GM12891 (cell line): ENCODE measurements at regions not wholly inside any gene's neighbourhood (a gene's known extent, or its start where the extent isn't known, plus 50 kb on each side); places are given as distances from the start of the nearest gene placed in this dataset.
A peak's percentile ranks its signal among the peaks of the same experiment; 100 is the strongest.
"Not testable (repeated sequence)": the region's sequence is repeated elsewhere in the genome, so short reads cannot be mapped to it uniquely, and the experiment has no call there.

Source experiments
- DNase-seq: peaks from one replicate; pipeline ENCODE4 v3.0.0; 2011; ENCODE audit warnings: low spot score; ENCODE audit not compliant: insufficient read length
- FAIRE-seq: peaks from 2 replicates; lab custom pipeline; 2011; peaks lifted over from hg19 to GRCh38; lab: Jason Lieb, UNC
- POLR2AphosphoS5 ChIP-seq: IDR thresholded peaks from 2 replicates; pipeline ENCODE4 v1.6.1; 2011; ENCODE audit warnings: low read depth, low read length, control low read depth
- SPI1 ChIP-seq: IDR thresholded peaks from 2 replicates; pipeline ENCODE4 v1.6.1; 2011; ENCODE audit warnings: low read depth, low read length, control low read depth

DNA sequence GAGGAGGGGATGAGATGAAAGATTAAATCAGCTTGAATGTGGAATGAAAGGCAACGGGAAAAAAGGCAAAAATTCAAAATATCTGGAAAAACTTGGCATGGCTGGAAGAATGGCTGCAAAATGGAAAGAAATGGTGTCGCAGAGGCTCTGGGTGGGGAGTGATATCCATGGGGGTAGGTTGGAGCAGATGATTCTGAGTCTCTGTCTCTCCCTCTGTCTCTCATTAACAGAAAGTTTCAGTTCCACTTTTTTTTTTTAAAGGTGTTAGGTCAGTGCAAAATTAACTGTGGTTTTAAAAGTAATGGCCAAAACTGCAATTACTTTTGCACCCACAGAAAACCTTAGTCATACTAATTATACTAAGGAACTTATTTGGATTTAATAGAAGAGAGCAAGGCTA, 931.1 kb upstream of the USP9Y start:
- TF ChIP-seq POLR2AphosphoS5 (no peak), SPI1 (peak; percentile 15; the same call in 1 of the 2 replicates)
- FAIRE-seq = no peak

DNA sequence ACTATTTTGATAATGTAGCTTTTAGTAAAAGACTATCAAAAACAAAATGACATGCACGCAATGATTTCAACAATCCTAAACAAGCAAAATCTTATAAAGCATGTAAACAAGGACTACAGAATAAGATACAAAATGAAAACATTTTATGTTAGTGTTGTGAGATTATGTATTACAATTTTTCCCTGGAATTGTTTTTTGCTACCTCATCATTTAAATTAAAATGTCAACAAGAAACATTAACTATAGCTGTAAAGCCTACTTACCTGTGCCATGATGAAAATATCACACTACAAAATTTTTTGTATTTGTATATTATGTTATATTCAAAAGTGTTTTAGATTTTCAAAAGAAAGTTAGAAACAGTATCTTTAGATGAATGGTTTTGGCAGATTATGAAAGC, 921.3 kb upstream of the USP9Y start:
- FAIRE-seq, DNase-seq: not testable (repeated sequence)

More for the DNA sequence above, 931.1 kb upstream of the USP9Y start:
- no peak for DNase-seq

DNA sequence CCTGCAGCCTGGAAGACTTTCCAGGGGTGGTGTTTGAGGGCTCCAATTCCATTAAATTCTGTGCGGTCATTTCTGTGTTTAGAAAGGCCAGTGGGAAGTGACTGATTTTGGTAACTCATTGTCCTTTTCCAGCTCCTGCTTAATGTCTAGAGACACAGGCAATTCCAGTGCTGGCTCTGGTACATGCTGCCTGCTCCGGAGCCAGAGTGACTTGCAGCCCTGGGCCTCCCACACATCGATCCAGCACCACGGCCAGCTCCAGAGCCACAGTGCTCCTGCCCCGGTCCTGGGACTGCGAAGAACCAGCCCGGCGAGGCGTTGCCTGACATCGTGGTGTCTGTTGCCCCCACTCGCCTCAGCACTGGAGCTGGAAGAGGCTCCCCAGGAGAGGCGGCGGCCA, 912.0 kb upstream of the USP9Y start:
- not testable (repeated sequence) for DNase-seq, FAIRE-seq

DNA sequence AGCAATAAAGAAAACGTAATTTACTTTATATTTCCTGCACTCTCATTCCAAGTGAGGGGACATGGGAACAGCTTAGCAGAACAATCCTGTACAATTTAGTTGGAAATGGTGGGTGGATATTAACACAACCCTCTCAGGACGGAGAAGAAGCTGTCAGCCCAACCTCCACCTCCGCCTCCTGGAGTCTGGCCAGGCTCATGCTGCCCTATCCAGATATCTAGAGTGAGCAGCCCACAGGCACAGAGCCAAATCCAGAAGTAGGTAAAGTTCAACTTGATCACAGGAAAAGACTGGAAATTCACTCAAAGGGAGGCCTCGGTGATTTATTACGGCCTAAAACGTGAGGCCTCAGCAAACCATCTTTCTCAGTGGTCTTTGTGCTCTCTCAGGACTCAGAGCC, 877.3 kb upstream of the USP9Y start:
- DNase-seq, FAIRE-seq: not testable (repeated sequence)

DNA sequence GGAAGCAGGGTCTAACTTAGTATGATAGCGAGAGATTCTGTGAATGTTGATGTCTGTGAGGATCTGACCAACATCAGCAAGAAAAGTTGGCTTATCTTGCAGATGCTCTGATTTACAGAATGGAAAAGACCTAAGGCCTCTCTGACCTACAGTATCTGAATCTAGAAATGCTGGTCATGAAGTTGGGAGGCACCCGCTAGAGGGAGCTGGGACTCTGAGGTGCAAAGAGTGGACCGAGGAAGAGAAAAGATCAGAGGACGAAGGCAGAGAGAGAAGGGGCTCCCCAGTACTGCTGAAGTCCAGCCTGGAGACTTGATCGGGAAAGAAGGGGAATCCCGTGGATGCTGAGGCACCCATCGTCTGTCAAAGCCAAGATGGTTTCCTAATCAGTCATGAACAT, 866.8 kb upstream of the USP9Y start:
- DNase-seq = not testable (repeated sequence)

More for the DNA sequence above, 866.8 kb upstream of the USP9Y start:
- FAIRE-seq = not testable (repeated sequence)
